ENCODE measurements at regions not wholly inside any gene's neighbourhood (a gene's known extent, or its start where the extent isn't known, plus 50 kb on each side); places are given as distances from the start of the nearest gene placed in this dataset.

DNA sequence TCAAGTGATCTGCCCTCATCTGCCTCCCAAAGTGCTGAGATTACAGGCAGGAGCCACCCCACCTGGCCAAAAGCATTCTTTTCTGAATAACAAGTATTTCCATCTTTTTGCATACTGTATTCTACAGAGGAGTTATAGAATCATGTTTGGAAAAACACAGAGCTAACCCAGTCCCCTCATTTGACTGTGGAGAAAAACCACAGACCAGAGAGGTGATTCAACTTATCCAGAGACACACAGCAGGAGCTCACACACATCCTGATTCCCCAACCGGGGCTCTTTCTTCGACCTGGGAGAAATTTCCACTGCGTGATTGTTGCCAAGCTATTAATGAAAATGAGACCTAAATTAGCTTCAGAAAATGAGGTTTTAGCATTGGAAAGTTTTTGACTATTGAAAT is 176.1 kb upstream of the TLE3 start:
- H3K4me3 ChIP-seq (ENCODE audit: low read depth, low read length): no peak overlapping the region
- no peak for DNase-seq (ENCODE audit: low read depth, low spot score)
- TF ChIP-seq, protein P1, sequence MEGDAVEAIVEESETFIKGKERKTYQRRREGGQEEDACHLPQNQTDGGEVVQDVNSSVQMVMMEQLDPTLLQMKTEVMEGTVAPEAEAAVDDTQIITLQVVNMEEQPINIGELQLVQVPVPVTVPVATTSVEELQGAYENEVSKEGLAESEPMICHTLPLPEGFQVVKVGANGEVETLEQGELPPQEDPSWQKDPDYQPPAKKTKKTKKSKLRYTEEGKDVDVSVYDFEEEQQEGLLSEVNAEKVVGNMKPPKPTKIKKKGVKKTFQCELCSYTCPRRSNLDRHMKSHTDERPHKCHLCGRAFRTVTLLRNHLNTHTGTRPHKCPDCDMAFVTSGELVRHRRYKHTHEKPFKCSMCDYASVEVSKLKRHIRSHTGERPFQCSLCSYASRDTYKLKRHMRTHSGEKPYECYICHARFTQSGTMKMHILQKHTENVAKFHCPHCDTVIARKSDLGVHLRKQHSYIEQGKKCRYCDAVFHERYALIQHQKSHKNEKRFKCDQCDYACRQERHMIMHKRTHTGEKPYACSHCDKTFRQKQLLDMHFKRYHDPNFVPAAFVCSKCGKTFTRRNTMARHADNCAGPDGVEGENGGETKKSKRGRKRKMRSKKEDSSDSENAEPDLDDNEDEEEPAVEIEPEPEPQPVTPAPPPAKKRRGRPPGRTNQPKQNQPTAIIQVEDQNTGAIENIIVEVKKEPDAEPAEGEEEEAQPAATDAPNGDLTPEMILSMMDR (IDR thresholded peaks at IDR 0.05; ENCODE audit: low read depth, low read length): no peak
- in situ Hi-C loops (cut with HindIII; ENCODE audit: low sequenced_read_pairs): no loop called here

DNA sequence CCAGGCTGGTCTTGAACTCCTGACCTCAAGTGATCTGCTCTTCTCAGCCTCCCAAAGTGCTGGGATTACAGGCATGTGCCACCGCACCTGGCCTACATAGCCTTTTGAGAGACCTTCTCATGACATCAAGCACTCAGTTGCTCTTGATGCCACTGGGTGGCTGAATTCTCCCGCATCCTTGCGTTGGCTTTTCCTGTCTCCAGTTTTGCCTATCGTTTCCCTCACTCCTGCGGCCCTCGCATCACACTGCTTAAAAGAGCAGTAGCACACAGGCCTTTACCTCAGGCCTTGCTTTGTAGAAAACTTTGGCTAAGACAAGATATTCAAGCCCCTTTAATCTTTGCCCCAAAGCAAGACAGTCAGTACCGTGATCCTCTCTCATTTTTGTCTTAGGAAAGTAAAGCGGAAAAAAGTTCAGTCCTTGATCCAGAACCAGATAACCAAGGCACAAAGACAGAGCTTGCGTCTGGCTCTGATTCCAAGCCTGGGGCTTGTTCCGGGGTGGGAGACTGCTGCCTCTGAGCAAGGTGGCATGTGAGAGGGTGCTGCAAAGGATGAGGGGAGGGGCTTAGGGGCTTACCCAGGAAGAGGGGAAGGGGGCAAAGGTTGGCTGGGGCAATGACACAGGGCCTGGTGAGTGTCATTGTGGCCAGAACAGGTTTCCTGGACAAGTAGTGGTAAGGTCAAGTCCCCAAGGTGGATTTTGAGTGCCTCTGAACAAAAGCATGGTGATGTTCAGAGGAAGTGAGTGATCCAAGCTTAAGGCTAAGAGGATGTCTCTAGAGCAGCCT is 175.0 kb upstream of the TLE3 start:
- in situ Hi-C loops (cut with HindIII; ENCODE audit: low sequenced_read_pairs): no loop called here
- no peak for DNase-seq (ENCODE audit: low read depth, low spot score)
- H3K4me3 ChIP-seq (ENCODE audit: low read depth, low read length): no peak overlapping the region
- TF ChIP-seq, protein P1 (IDR thresholded peaks at IDR 0.05; ENCODE audit: low read depth, low read length): no peak

DNA sequence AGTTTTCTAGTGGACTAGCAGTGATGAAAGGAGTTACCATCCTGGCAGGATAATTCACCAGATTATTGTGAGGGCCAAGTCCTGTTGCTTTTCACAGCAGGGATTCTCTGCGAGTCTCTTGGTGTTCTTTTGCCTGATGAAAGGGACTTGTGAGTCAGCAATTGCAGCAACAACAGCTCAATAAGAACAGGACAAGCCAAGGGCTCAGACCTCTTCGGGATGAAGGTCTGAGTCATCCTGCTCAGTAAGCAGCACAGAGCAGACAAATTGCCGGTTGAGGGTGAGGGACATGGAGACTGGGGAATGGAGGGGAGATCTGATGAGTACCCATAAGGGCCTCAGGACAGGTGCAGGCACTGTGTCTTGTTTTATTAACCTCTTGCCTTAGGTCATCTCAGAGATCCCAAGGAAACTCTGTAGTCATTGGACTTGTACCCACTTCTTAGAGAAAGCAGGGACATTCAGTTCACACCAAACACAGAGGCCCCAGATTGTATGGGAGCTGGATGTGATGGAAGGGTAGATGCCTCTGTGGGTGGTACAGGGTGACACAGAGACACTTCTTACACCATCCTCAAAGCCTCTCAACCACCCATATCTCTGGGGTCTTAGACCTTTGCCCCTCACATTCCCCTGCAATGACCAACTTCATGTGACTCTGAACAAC is 173.8 kb upstream of the TLE3 start:
- in situ Hi-C loops (cut with HindIII; ENCODE audit: low sequenced_read_pairs): no loop called here
- TF ChIP-seq, protein P1 (IDR thresholded peaks at IDR 0.05; ENCODE audit: low read depth, low read length): no peak
- peak; percentile 97 for DNase-seq (ENCODE audit: low read depth, low spot score)
- H3K4me3 ChIP-seq (ENCODE audit: low read depth, low read length): no peak overlapping the region

DNA sequence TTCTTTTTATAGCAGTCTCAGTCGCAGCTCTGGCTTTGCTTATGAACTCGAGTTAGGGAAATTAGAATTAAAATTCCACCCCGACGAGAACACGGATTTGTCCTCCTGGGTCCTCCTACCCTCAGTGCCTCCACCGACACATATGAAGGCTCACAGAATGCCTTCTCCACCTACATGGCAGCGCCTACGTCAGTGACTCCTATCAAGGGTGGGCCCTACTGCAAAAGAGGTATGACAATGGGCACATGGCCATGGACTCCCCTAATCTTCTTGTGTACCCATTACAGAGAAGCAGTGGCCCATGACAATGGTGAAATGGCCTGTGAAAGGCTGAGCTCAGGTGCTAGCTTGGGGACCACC is 173.0 kb upstream of the TLE3 start:
- no peak for DNase-seq (ENCODE audit: low read depth, low spot score)
- TF ChIP-seq, protein P1 (IDR thresholded peaks at IDR 0.05; ENCODE audit: low read depth, low read length): no peak
- in situ Hi-C loops (cut with HindIII; ENCODE audit: low sequenced_read_pairs): no loop called here
- H3K4me3 ChIP-seq (ENCODE audit: low read depth, low read length): no peak overlapping the region

DNA sequence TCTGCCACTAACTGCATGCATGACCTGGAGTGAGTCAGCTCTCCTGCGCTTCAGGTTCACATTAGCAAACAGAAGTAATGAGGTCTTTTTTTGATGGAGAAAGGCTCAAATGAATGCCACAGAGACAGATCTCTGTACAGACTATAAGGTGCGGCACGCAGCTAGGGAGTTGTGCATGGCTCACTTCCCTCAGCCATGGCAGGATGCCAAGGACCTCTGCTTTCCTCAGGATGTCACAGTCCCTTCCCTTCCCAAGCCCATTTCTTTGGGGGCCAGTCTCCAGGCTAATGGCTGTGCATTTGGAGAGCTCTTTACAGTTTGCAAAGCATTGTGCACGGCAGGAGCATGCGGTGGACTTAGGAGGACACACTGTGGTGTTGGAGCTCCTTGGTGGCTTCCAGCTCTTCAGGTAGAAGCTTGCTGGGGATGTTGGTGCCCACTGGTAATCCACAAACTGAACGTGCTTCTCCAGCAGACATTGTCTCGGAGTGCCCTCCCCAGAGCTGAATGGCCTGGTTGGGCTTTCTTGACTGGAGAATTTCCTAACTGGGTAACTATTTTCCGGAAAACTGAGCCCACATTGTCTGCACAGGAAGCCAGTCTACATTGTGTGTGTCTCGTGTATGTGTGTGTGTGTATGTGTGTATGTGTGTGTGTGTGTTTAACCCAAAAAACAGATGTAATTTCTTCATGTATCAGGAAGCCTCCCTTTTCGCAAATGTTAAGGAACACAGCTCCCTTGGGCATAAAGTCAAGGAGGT is 172.5 kb upstream of the TLE3 start:
- TF ChIP-seq, protein P1 (IDR thresholded peaks at IDR 0.05; ENCODE audit: low read depth, low read length): no peak
- in situ Hi-C loops (cut with HindIII; ENCODE audit: low sequenced_read_pairs): no loop called here
- no peak overlapping the region for H3K4me3 ChIP-seq (ENCODE audit: low read depth, low read length)
- peak; percentile 12 for DNase-seq (ENCODE audit: low read depth, low spot score)

DNA sequence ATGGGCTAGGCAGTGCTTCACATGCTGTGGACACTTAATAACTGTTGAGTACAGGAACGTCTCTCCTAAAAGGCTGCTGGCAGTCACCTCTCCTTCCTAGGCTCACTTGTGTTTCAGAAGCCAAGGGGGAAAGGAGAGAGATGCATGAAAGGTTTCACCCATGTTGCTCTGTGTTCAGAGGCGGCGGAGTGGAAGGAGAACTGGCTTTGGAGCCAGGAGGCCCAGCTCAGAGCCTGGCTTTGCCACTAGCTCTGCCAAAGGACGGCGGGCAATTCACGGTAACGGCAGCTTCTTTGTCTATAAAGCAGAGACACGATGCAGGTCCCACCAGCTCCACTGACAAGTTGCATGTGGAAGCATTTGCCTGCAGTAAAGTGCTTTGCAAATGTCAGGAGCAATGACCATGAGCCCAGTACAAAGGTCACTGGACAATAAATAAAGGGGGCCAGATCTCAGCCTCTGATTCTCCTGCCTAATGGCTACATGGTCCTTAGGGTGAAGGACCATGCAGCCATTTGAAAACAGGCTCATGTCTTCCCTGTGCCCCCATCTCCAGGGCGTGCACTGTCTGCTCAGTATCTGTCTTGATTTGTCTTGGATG is 171.7 kb upstream of the TLE3 start:
- no peak for DNase-seq (ENCODE audit: low read depth, low spot score)
- in situ Hi-C loops (cut with HindIII; ENCODE audit: low sequenced_read_pairs): no loop called here
- H3K4me3 ChIP-seq (ENCODE audit: low read depth, low read length): no peak overlapping the region
- TF ChIP-seq, protein P1 (IDR thresholded peaks at IDR 0.05; ENCODE audit: low read depth, low read length): no peak
